HG03571 (cell line): ENCODE measurements at regions not wholly inside any gene's neighbourhood (a gene's known extent, or its start where the extent isn't known, plus 50 kb on each side); places are given as distances from the start of the nearest gene placed in this dataset.
A peak's percentile ranks its signal among the peaks of the same experiment; 100 is the strongest.
"Not testable (repeated sequence)": the region's sequence is repeated elsewhere in the genome, so short reads cannot be mapped to it uniquely, and the experiment has no call there.

Experiments used
- ATAC-seq: cut with Tn5 transposase; IDR thresholded peaks from one replicate; pipeline ENCODE4 v1.9.1; 2021; ENCODE audit not compliant: unreplicated experiment

DNA sequence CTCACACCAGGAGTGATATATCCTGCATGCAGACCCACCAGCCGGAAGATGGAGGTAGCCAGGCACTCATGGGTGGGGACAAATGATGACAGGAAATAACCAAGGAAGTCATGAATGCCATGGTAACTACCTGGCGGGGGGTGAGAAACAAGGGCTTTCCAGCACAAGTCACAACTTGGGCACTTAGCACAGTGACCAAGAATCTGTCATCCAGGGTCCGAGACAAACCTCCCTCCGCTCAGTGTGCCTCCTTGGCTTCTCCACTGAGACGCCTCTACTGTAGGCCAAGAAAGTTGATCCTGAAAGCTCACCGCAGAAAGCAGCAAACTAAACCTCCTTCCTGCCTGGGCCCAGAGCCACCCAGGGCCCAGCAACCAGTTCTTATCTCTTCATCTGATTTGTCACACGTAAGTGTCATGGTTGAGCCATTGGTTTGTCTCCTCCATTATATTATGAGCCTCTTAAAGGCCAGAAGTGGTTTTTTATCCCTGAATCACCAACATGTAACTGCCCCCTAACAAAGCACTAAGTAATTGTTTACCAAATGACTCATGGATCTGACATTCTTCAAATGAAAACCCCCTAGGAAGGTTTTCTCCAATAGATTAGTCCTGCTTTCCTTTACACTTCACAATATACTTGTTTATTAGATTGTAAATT lies 84.3 kb upstream of the TAB2 start:
- ATAC-seq = no peak

DNA sequence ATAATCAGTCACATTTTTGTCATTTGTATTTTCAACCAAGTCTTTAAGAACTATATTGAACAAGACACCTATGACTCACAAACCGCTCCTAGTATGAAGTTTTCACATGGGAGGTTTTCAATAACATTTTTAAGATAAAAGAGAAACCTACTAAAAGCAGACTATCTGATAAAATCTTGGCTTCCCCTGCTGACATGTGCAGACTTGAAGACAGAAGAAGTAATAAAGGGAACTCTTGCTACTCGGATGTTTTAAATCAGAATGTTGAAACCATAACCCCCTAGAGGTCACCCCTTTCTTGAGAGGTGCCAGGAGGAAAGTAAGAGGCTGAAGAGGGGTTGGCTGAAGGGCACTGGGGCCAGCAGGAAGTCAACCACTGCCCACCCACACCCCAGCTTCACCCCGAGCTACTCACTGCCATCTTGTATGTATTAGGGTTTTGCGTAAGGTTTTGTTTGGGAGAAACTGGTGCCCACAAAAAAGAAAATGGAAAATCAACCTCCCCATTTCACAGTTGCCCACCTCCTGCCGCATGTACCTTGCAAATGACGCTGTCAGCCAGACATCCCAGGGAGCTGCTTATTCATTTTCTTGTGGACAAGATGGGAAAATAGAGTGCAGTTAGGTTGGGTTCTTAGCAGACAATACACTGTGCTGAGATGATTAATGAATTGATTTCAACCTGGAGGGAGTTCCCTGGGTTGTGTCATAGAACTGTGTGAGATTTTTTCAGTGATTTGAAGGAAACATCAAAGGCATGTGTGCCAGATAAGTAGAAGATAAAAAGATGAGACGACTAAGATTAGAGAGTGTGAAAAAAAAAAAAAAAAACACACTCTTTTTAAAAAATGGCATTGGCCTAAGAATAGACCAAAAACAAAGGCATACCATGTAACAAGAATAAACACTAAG lies 83.2 kb upstream of the TAB2 start:
- no peak for ATAC-seq

DNA sequence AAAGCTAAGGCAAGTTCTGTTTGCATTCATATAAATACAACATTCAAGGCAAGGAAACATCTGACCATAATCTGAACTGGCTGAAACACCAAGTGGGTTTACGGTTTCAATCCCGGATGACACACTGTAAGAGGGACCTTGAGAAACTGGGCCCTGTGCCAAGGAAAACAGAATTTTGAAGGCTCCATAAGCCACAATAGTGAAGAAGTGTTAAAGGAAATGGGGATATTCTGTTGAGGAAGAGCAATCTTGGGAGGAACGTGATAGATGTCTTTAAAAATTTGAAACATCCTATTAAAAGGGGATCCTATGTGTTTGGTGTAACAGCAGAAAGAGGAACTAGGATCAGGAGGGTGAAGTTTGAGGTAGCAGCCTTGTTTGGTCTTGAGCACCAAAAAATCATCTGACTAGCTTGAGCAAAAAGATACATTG lies 82.4 kb upstream of the TAB2 start:
- ATAC-seq = peak; percentile 73

DNA sequence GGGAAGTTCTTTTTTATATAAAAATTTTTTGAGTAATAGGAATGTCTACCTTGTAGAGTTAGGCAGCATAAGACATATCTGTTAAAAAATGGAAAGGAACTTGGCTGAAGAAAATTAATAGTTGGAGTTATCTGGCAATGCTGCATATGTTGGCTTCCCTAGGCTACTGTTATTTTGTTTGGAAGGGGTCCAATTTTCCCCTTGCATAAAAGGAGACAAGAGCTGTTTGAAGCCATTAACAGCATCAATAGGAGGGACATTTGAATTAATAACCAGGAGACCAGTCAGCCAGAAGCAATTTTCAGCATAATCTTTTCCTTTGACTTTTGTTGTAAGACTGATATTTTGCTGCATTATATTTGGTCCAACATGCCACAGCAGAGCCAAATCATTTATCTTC lies 80.9 kb upstream of the TAB2 start:
- no peak for ATAC-seq

DNA sequence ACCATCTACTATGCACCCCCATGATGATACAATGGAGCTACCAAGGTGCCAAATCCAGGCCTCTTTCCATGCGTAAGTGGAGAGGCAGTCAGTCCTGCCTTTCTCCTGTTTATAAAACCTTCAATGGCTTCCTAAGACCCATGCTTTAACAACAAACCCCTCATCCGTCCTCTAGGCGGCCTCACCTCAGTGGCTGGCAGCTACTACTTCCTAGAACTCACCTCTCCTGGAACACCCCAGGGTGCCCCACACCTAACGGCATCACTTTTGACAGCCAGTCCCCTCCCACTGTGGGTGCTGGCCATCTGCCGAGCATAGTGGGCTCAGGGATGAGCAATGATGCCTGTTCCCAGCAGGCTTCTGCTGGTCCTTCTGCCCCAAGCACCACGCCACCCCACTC lies 80.0 kb upstream of the TAB2 start:
- no peak for ATAC-seq

DNA sequence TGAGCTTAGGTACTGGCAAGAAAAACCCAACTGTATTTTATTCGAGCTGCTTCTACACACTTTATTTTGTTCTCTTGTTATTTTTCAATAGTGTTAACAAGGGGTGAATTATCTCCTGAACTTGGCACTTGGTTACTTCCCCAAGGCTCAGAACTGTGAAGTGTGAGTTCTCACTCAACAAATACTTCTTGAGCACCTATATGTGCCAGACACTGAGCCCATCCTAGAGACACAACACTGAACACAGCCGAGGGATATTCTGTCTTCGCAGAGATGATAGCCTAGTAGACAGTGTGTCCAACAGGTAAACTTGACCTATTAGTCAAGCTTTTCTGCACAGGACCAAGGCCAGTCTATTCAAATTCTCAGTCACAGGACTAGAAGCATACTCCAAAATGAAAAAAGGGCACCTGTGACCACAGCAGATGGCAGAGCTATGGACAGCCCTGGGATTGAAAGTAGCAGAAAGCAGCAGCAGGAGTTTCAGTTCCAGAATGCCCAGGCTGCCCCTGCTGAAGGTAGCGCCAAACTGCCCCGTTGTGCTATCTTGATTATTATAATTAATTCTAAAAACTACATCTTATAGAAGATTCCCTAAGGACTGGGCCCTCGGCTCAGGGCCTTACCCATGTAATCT lies 77.8 kb upstream of the TAB2 start:
- ATAC-seq = no peak

DNA sequence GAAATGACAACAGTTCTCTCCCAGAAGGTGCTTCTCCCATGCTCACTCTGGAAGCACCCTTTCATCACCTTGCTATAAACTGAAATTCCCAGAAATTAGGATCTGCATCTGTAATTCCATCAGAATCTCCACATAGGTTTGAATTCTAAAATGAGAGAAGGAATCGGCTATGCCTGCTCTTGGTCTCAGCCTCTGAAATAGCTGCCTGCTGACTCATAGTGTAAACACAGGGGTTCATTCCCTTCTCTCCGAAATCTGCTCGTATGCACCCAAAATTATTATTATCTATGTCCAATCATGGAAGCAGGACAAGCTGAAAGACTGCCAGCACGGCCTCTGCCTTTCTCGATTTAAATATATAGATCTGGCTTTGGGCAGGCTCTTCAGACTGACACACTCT lies 74.6 kb upstream of the TAB2 start:
- no peak for ATAC-seq

DNA sequence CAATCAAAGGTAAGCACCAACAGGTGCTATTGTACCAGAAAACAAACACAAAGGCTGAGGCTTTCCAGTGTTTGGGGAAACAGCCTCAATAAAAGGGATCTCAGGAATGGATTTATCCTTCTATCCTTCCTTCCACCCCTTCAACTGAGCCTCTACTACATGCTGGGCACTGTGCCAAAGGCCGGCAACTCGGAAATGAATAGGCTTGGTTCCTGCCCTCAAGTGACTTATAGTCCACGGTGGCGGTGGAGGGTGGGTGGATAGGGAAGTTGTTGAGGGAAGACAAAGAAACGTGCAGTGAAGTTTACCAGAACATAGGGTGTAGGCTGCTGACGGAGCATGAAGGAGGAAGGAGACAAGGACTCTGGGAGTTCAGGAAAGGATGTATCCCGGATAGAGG lies 73.4 kb upstream of the TAB2 start:
- ATAC-seq = no peak

DNA sequence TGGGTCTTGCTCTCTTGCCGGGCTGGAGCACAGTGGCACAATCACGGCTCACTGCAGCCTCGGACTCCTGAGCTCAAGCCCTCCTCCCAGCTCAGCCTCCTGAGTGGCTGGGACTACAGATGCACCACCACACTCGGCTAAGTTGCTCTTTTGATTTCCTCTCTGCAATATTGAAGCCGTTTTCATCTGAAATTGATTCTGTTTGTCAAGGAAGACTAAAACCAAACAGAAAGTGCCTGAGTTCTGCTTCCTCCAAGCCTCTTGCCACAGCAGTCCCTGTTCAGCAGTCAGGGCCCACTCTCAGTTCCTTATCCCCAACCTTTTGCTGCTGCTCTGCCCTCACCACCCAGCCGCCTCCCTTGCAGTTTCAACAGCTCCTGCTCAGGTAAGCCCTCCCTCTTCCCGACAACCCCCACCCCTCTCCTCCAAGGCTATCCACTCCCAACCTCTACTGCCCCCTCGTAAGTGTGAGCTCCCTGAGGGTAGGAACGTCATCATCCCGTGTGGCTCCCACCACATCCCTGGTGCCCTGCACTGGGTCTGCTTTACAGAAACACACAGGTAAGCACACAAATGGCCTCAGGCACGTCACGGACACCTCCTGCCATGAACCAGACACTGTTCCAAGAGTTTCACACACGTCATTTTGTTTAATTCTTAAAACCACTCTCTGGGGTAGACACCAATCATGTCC lies 70.7 kb upstream of the TAB2 start:
- peak; percentile 97 for ATAC-seq

DNA sequence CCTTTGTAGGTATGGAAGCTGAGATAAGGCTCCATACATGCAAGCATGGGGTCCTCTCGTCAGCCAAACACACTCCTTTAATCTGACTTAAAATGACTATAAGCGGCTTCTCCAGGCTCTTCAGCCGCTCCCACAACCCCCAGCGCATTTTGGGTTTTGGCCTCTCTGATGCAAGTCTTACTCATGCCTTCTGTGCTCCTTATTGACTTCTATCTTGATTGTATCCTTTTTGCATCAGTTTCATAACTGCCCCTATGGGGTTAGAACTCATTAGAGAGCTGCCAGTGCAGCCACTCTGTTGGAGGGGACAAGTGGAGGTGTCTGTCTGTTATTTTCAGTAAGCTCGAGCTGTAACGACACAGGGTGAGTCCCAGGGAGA lies 70.1 kb upstream of the TAB2 start:
- ATAC-seq = no peak

DNA sequence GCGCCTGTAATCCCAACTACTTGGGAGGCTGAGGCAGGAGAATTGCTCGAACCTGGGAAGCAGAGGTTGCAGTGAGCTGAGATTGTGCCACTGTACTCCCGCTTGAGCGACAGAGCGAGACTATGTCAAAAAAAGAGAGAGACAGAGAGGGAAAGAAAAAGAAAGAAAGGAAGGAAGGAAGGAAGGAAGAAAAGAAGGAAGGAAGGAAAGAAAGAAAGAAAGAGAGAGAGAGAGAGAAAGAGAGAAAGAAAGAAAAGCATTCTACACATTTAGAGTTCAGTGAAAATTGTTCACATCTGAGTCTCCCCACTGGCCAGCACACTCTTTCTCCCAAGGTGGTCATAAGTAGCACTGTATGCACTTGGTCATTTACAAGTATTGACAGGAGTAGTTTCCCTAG lies 69.2 kb upstream of the TAB2 start:
- ATAC-seq = not testable (repeated sequence)

DNA sequence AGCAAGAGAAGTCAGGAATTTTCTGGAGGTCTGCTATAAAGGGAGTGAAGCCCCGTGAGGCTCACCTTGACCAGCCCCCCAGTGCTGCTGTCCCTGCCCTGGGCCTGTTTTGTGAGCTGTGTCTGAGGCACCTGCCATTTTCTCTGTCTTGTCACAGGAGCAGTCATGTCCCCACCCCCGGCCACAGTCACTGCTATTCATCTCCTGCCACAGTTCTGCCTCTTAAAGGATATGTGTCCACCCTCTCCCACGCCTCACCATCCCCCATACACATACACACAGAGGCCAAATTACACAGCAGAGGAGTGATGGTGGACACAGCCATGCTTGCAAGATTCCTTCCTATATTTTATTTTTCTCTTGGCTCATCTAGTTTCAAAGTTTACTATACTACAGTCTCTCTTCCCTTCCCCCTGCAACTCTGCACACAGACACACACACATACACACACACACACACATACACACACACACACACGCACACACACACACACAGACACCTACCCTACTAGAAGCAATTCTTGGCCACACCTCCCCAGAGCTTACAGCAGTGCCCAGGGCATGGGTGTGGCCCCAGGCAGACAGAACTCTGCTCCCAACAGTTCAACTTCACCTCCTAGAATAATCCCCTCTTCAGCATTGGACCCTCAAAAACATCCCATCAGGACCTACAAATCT lies 68.7 kb upstream of the TAB2 start:
- no peak for ATAC-seq

DNA sequence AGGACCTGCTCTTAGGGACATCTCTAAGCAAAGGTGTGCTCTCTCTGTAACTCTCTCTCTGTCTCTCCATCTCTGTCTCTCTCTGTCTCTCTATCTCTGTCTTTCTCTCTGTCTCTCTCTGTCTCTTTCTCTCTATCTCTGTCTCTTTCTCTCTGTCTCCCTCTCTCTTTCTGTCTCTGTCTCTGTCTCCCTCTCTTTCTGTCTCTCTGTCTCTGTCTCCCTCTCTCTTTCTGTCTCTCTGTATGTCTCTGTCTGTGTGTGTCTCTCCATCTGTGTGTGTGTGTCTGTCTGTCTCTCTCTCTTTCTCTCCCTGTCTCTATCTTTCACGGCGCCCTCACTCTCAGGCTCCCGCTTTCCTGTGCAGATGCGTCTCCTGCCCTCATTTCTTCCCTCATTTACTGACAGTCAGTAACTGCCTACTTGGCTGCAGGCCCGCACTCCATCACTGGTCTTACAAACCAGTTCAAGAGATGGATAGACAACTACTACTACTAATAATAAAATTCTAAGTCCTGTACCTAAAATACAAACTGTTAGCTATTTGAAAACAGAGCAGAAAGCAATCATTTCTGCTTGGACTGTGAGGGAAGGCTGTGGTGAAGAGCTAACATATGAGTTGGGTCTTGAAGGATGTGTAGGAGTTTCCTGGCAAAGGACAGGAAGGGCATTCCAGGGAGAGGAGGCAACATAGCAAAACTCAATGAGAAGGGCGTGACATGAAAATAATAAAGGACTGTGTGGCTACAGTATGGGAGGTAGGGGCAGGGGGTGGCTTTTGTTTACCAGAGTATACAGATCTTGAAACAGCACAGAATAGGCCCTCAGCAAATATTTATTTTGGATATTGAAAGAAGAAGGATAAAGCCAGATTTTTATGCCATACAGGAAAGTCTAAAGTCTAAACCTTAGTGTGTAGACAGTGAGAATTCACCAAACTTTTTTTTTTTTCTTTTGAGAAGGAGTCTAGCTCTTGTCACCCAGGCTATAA lies 67.8 kb upstream of the TAB2 start:
- no peak for ATAC-seq

DNA sequence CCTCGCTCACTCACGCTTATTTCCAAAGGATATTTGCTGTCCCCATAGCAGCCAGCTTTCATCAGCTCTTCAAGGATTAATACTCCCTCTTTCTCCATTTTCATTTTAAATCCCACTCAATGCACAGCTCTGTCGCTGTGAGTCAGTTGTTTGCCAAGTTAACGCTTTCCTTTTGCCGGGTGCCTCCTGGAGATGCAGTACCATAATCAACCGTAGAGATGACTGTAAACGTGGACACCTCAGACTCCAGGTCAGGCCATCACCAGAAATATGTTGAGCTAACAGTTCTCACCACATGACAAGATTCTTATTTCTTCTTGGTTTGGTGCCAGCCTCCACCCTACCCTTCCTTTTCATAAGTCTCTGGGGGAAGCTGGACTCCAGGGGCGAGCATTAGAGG lies 66.6 kb upstream of the TAB2 start:
- ATAC-seq = no peak

DNA sequence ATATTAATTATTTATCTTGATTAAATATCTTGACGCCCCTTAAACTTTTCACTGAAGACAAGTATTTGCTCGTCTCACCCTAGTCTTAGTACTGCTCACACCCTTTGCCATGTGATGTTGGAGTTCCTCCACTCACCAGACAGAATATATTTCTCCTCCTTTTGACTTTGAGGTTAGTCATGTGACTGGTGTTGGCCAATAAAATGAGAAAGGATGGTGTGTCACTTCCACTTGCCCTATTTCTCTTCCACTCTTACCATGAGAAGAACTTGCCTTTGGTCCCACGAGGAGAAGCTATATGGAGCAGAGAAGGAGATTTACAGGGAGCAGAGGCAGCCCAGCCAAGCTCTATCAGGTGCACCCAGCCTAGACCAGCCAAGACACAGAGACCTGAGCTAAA lies 64.9 kb upstream of the TAB2 start:
- no peak for ATAC-seq

DNA sequence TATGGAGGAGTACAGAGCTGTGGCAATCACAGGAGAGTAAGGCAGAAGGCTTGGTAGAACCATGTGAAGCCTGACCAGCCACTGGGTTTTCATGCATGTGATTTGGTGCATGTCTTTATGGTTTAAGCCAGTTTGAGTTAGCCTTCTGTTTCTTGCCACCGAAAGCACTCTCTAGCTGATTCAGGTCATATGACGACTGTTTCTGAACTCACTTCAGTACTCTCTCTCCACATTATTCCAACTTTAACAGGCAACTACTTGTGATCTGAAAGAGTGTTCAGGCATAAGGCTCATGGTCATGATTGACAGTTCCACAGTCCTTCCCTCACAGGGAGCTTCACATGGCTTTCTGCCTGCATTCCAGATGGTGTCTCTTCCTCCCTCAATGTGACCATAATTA lies 63.3 kb upstream of the TAB2 start:
- ATAC-seq = no peak

DNA sequence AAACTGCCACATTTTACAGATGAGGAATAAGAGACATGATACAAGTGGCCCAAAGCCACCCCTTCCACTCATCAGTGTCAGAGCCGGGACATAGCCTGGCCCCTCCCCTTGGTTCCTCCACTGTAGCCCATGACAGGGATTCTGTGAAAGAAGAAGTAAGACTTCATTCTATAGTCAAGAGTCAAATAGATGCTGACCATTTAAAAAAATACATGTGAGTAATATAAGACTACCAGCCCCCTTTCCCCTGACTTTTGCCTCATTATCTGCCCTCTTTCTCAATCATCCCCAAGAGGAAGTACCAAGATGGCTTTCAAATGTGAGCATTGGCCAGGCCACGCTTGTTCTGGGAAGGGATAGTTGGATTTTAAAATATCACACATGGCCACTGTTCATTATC lies 57.8 kb upstream of the TAB2 start:
- no peak for ATAC-seq

DNA sequence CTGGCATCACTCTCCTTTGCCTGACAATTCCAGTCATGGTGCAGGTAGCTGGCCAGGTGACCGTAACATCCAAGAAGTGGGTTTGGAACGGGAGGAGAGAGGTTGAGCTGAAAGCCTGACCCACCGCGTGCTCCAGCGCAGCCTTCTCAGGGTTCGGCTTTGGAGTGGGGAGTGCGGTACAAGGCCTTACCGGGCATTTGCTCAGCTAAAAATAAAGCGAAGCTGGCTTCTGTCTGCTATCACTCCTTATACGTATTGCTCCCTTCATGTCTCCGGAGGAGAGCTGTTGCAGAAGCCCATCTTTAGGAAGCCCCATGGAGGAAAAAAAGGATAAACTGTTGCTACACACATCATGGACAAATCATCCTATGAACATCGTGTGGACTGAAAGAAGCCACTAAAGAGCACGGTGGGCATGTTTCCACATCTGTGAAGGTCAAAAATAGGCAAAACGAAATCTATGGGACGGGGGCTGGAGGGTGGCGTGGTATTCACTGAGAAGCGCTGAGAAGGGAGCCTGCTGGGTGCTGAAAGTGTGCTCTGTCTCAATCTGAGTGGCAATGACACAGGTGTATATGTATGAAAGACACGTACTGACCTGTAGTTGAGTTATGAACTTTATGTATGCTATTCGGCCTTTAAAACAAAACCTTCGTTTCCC lies 57.2 kb upstream of the TAB2 start:
- no peak for ATAC-seq

DNA sequence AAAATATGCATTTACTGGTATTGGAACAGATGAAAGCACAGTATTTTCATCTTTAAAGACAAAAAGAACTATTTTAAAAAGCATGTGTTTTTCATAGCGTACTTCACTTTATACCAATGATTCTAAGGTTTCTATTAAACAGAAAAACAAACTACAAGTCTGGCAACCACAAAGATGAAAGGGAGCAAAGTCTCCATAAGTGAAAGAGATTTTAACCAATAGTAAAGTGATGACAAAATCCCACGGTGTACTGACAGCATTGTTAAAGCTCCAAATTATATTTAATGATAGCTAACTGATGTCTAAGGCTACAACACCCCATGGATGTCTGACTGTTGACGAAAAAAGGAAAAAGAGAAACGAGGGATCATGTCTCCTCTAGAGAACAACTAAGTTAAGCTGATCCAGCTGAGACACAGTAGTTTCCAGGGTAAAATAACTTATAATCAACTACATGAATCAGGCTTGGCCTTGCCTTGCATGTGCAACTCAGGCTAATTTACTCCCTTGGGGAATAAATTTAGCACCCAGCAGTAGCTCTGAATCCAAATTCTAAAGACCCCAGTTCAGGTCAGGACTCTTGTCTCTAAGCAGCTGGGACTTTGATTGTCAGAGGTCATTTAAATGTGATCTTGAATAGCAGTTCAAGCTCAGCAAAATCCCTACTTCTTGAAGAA lies 56.0 kb upstream of the TAB2 start:
- ATAC-seq = no peak
